Hematopoietic multipotent progenitor cell (in vitro differentiated cells): ENCODE measurements at regions not wholly inside any gene's neighbourhood (a gene's known extent, or its start where the extent isn't known, plus 50 kb on each side); places are given as distances from the start of the nearest gene placed in this dataset.
A peak's percentile ranks its signal among the peaks of the same experiment; 100 is the strongest.
"Not testable (repeated sequence)": the region's sequence is repeated elsewhere in the genome, so short reads cannot be mapped to it uniquely, and the experiment has no call there.

Source experiments
- DNase-seq, 3 donors: peaks; one replicate each; pipeline ENCODE4 v3.0.0-alpha.2; 2011 to 2015; ENCODE audit warnings: low read depth in 2 of 3, low spot score in 2 of 3

- DNase-seq = no peak
These were observed 50.0 kb upstream of the ALDH1B1 start for GRCh38 chr9:38342532-38342931.

- DNase-seq = no peak
These were observed 50.4 kb upstream of the ALDH1B1 start for GRCh38 chr9:38342096-38342495.

GRCh38 chr9:38339496-38339895, 53.0 kb upstream of the ALDH1B1 start:
- no peak for DNase-seq

- DNase-seq = peak in 1 of 3 donors; percentile 13
These were observed 53.4 kb upstream of the ALDH1B1 start for GRCh38 chr9:38339087-38339486.

- no peak for DNase-seq
These were observed 54.0 kb upstream of the ALDH1B1 start for GRCh38 chr9:38338342-38339018.

- DNase-seq = no peak
These were observed 54.7 kb upstream of the ALDH1B1 start for GRCh38 chr9:38337706-38338264.

GRCh38 chr9:38337181-38337580, 55.3 kb upstream of the ALDH1B1 start:
- no peak for DNase-seq

GRCh38 chr9:38336341-38336740, 56.2 kb upstream of the ALDH1B1 start:
- no peak for DNase-seq

GRCh38 chr9:38335686-38336085, 56.8 kb upstream of the ALDH1B1 start:
- DNase-seq = no peak

- DNase-seq = peak in 1 of 3 donors; percentile 15
These were observed 58.3 kb upstream of the ALDH1B1 start for GRCh38 chr9:38334234-38334633.

GRCh38 chr9:38333047-38333446, 59.5 kb upstream of the ALDH1B1 start:
- DNase-seq = no peak

- DNase-seq = no peak
These were observed 59.9 kb upstream of the ALDH1B1 start for GRCh38 chr9:38332625-38333024.

- DNase-seq = no peak
These were observed 61.4 kb upstream of the ALDH1B1 start for GRCh38 chr9:38331141-38331540.

- DNase-seq = no peak
These were observed 62.5 kb upstream of the ALDH1B1 start for GRCh38 chr9:38329968-38330367.

- no peak for DNase-seq
These were observed 63.7 kb upstream of the ALDH1B1 start for GRCh38 chr9:38328765-38329164.

GRCh38 chr9:38326122-38326521, 66.4 kb upstream of the ALDH1B1 start:
- DNase-seq = no peak

GRCh38 chr9:38324213-38324612, 68.3 kb upstream of the ALDH1B1 start:
- DNase-seq = not testable (repeated sequence)

GRCh38 chr9:38322937-38323336, 69.6 kb upstream of the ALDH1B1 start:
- no peak for DNase-seq

- no peak for DNase-seq
These were observed 72.9 kb upstream of the ALDH1B1 start for GRCh38 chr9:38319496-38320173.

GRCh38 chr9:38318759-38319495, 73.6 kb upstream of the ALDH1B1 start:
- no peak for DNase-seq

- no peak for DNase-seq
These were observed 76.2 kb upstream of the ALDH1B1 start for GRCh38 chr9:38316166-38316780.
